ENCODE measurements at regions not wholly inside any gene's neighbourhood (a gene's known extent, or its start where the extent isn't known, plus 50 kb on each side); places are given as distances from the start of the nearest gene placed in this dataset.
"Not testable (repeated sequence)": the region's sequence is repeated elsewhere in the genome, so short reads cannot be mapped to it uniquely, and the experiment has no call there.

GRCh38 chr14:38616959-38617358 lies 361.1 kb upstream of the CLEC14A start:
- H3K36me3 ChIP-seq (ENCODE audit: control insufficient read depth in 1 of 2, insufficient read depth in 2 of 2, low read length in 2 of 2): no peaks in the 10 kb centered on the region
- no peaks in the 10 kb centered on the region for H3K9me3 ChIP-seq (ENCODE audit: control insufficient read depth in 1 of 2, low read length in 2 of 2)
- no peak overlapping the region for H3K4me3 ChIP-seq (ENCODE audit: low read depth in 1 of 2, low read length in 2 of 2)
- no peaks in the 10 kb centered on the region for H3K27me3 ChIP-seq (ENCODE audit: low read depth, low read length)
- H3K27ac ChIP-seq (ENCODE audit: low read length): no peak overlapping the region
- no peaks in the 10 kb centered on the region for H3K4me1 ChIP-seq (ENCODE audit: control insufficient read depth in 1 of 2, insufficient read depth in 2 of 2, low read length in 2 of 2)

GRCh38 chr14:38611928-38612327 lies 356.0 kb upstream of the CLEC14A start:
- no peaks in the 10 kb centered on the region for H3K27me3 ChIP-seq (ENCODE audit: low read depth, low read length)
- no peak overlapping the region for H3K4me3 ChIP-seq (ENCODE audit: low read depth in 1 of 2, low read length in 2 of 2)
- no peak overlapping the region for H3K27ac ChIP-seq (ENCODE audit: low read length)
- no peaks in the 10 kb centered on the region for H3K4me1 ChIP-seq (ENCODE audit: control insufficient read depth in 1 of 2, insufficient read depth in 2 of 2, low read length in 2 of 2)
- H3K36me3 ChIP-seq (ENCODE audit: control insufficient read depth in 1 of 2, insufficient read depth in 2 of 2, low read length in 2 of 2): no peaks in the 10 kb centered on the region
- H3K9me3 ChIP-seq (ENCODE audit: control insufficient read depth in 1 of 2, low read length in 2 of 2): no peaks in the 10 kb centered on the region

GRCh38 chr14:38608244-38608643 lies 352.4 kb upstream of the CLEC14A start:
- no peaks in the 10 kb centered on the region for H3K4me1 ChIP-seq (ENCODE audit: control insufficient read depth in 1 of 2, insufficient read depth in 2 of 2, low read length in 2 of 2)
- no peaks in the 10 kb centered on the region for H3K27me3 ChIP-seq (ENCODE audit: low read depth, low read length)
- no peaks in the 10 kb centered on the region for H3K36me3 ChIP-seq (ENCODE audit: control insufficient read depth in 1 of 2, insufficient read depth in 2 of 2, low read length in 2 of 2)
- H3K4me3 ChIP-seq (ENCODE audit: low read depth in 1 of 2, low read length in 2 of 2): no peak overlapping the region
- H3K9me3 ChIP-seq (ENCODE audit: control insufficient read depth in 1 of 2, low read length in 2 of 2): no peaks in the 10 kb centered on the region
- H3K27ac ChIP-seq (ENCODE audit: low read length): no peak overlapping the region

GRCh38 chr14:38605193-38606114 lies 349.6 kb upstream of the CLEC14A start:
- H3K4me3 ChIP-seq (ENCODE audit: low read depth in 1 of 2, low read length in 2 of 2): no peak overlapping the region
- no peaks in the 10 kb centered on the region for H3K27me3 ChIP-seq (ENCODE audit: low read depth, low read length)
- no peaks in the 10 kb centered on the region for H3K4me1 ChIP-seq (ENCODE audit: control insufficient read depth in 1 of 2, insufficient read depth in 2 of 2, low read length in 2 of 2)
- H3K36me3 ChIP-seq (ENCODE audit: control insufficient read depth in 1 of 2, insufficient read depth in 2 of 2, low read length in 2 of 2): no peaks in the 10 kb centered on the region
- H3K27ac ChIP-seq (ENCODE audit: low read length): no peak overlapping the region
- H3K9me3 ChIP-seq (ENCODE audit: control insufficient read depth in 1 of 2, low read length in 2 of 2): no peaks in the 10 kb centered on the region

- H3K4me1 ChIP-seq (ENCODE audit: control insufficient read depth in 1 of 2, insufficient read depth in 2 of 2, low read length in 2 of 2); H3K36me3 ChIP-seq (ENCODE audit: control insufficient read depth in 1 of 2, insufficient read depth in 2 of 2, low read length in 2 of 2); H3K27me3 ChIP-seq (ENCODE audit: low read depth, low read length); H3K9me3 ChIP-seq (ENCODE audit: control insufficient read depth in 1 of 2, low read length in 2 of 2); H3K27ac ChIP-seq (ENCODE audit: low read length); H3K4me3 ChIP-seq (ENCODE audit: low read depth in 1 of 2, low read length in 2 of 2): not testable (repeated sequence)
Measured at GRCh38 chr14:38600572-38600971, 344.7 kb upstream of the CLEC14A start.

- no peaks in the 10 kb centered on the region for H3K9me3 ChIP-seq (ENCODE audit: control insufficient read depth in 1 of 2, low read length in 2 of 2)
- H3K27me3 ChIP-seq (ENCODE audit: low read depth, low read length): no peaks in the 10 kb centered on the region
- no peaks in the 10 kb centered on the region for H3K36me3 ChIP-seq (ENCODE audit: control insufficient read depth in 1 of 2, insufficient read depth in 2 of 2, low read length in 2 of 2)
- H3K4me1 ChIP-seq (ENCODE audit: control insufficient read depth in 1 of 2, insufficient read depth in 2 of 2, low read length in 2 of 2): no peaks in the 10 kb centered on the region
- no peak overlapping the region for H3K27ac ChIP-seq (ENCODE audit: low read length)
- no peak overlapping the region for H3K4me3 ChIP-seq (ENCODE audit: low read depth in 1 of 2, low read length in 2 of 2)
Measured at GRCh38 chr14:38593476-38593875, 337.6 kb upstream of the CLEC14A start.

- H3K27ac ChIP-seq (ENCODE audit: low read length): no peak overlapping the region
- no peak overlapping the region for H3K4me3 ChIP-seq (ENCODE audit: low read depth in 1 of 2, low read length in 2 of 2)
- H3K9me3 ChIP-seq (ENCODE audit: control insufficient read depth in 1 of 2, low read length in 2 of 2): no peaks in the 10 kb centered on the region
- H3K36me3 ChIP-seq (ENCODE audit: control insufficient read depth in 1 of 2, insufficient read depth in 2 of 2, low read length in 2 of 2): no peaks in the 10 kb centered on the region
- H3K4me1 ChIP-seq (ENCODE audit: control insufficient read depth in 1 of 2, insufficient read depth in 2 of 2, low read length in 2 of 2): no peaks in the 10 kb centered on the region
- H3K27me3 ChIP-seq (ENCODE audit: low read depth, low read length): no peaks in the 10 kb centered on the region
Measured at GRCh38 chr14:38592764-38593442, 337.0 kb upstream of the CLEC14A start.

GRCh38 chr14:38589747-38590350 lies 334.0 kb upstream of the CLEC14A start:
- H3K4me1 ChIP-seq (ENCODE audit: control insufficient read depth in 1 of 2, insufficient read depth in 2 of 2, low read length in 2 of 2): no peaks in the 10 kb centered on the region
- no peak overlapping the region for H3K4me3 ChIP-seq (ENCODE audit: low read depth in 1 of 2, low read length in 2 of 2)
- H3K36me3 ChIP-seq (ENCODE audit: control insufficient read depth in 1 of 2, insufficient read depth in 2 of 2, low read length in 2 of 2): no peaks in the 10 kb centered on the region
- H3K27me3 ChIP-seq (ENCODE audit: low read depth, low read length): no peaks in the 10 kb centered on the region
- peaks cover 0 to 7% of the 10 kb centered on the region in 2 donors for H3K9me3 ChIP-seq (ENCODE audit: control insufficient read depth in 1 of 2, low read length in 2 of 2)
- H3K27ac ChIP-seq (ENCODE audit: low read length): no peak overlapping the region

- Histone ChIP-seq H3K27me3 (ENCODE audit: low read depth, low read length) (no peaks in the 10 kb centered on the region), H3K36me3 (ENCODE audit: control insufficient read depth in 1 of 2, insufficient read depth in 2 of 2, low read length in 2 of 2) (no peaks in the 10 kb centered on the region), H3K27ac (ENCODE audit: low read length) (no peak overlapping the region), H3K4me1 (ENCODE audit: control insufficient read depth in 1 of 2, insufficient read depth in 2 of 2, low read length in 2 of 2) (no peaks in the 10 kb centered on the region), H3K4me3 (ENCODE audit: low read depth in 1 of 2, low read length in 2 of 2) (no peak overlapping the region), H3K9me3 (ENCODE audit: control insufficient read depth in 1 of 2, low read length in 2 of 2) (peaks cover 0 to 7% of the 10 kb centered on the region in 2 donors)
Measured at GRCh38 chr14:38583471-38583870, 327.6 kb upstream of the CLEC14A start.

GRCh38 chr14:38578278-38578681 lies 322.4 kb upstream of the CLEC14A start:
- H3K9me3 ChIP-seq (ENCODE audit: control insufficient read depth in 1 of 2, low read length in 2 of 2): peaks cover 0 to 3% of the 10 kb centered on the region in 2 donors
- H3K4me3 ChIP-seq (ENCODE audit: low read depth in 1 of 2, low read length in 2 of 2): no peak overlapping the region
- no peaks in the 10 kb centered on the region for H3K4me1 ChIP-seq (ENCODE audit: control insufficient read depth in 1 of 2, insufficient read depth in 2 of 2, low read length in 2 of 2)
- H3K27me3 ChIP-seq (ENCODE audit: low read depth, low read length): no peaks in the 10 kb centered on the region
- H3K36me3 ChIP-seq (ENCODE audit: control insufficient read depth in 1 of 2, insufficient read depth in 2 of 2, low read length in 2 of 2): no peaks in the 10 kb centered on the region
- H3K27ac ChIP-seq (ENCODE audit: low read length): no peak overlapping the region

- no peak overlapping the region for H3K4me3 ChIP-seq (ENCODE audit: low read depth in 1 of 2, low read length in 2 of 2)
- peaks cover 0 to 6% of the 10 kb centered on the region in 2 donors for H3K9me3 ChIP-seq (ENCODE audit: control insufficient read depth in 1 of 2, low read length in 2 of 2)
- H3K36me3 ChIP-seq (ENCODE audit: control insufficient read depth in 1 of 2, insufficient read depth in 2 of 2, low read length in 2 of 2): no peaks in the 10 kb centered on the region
- no peaks in the 10 kb centered on the region for H3K27me3 ChIP-seq (ENCODE audit: low read depth, low read length)
- H3K4me1 ChIP-seq (ENCODE audit: control insufficient read depth in 1 of 2, insufficient read depth in 2 of 2, low read length in 2 of 2): no peaks in the 10 kb centered on the region
- H3K27ac ChIP-seq (ENCODE audit: low read length): no peak overlapping the region
Measured at GRCh38 chr14:38567703-38568102, 311.8 kb upstream of the CLEC14A start.
